ENCODE measurements at regions not wholly inside any gene's neighbourhood (a gene's known extent, or its start where the extent isn't known, plus 50 kb on each side); places are given as distances from the start of the nearest gene placed in this dataset.

DNA sequence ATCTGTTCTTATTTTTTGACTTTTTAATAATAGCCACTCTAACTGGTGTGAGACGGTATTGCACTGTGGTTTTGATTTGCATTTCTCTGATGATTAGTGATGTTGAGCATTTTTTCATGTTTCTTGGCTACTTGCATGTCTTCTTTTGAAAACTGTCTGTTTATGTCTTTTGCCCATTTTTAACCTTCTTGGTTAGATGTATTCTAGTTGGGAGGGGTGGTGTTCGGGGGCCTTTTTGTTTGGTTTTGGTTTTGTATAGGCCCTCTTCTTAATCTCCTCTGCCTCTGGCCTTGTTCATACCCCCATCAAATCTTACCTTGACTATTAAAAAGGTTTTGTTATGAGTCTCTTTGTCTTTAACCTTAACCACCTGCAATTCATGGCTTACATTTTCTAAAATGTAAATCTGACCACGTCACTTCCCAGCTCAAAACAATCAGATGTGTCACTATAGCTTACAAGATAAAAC, 107.8 kb upstream of the NR4A3 start:
- no peak for DNase-seq (ENCODE audit: low read depth)

DNA sequence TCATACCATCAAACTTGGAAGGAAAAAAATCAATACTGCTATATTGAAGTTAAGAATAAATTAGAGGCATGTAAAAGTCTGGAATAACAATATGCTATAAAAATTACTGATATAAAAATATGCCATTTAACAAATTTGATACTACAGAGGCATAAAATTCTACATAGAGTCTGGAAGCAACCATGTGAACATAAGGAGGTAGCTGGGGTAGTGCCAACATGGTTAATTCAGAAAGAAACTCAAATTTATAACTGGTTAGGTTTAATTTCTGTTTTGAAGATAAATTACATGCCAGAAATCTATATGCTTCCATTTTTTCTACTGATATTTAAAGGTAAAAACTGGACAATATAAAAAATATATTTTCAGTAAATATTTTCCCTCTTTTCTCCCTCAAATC, 103.1 kb upstream of the NR4A3 start:
- no peak for DNase-seq (ENCODE audit: low read depth)

DNA sequence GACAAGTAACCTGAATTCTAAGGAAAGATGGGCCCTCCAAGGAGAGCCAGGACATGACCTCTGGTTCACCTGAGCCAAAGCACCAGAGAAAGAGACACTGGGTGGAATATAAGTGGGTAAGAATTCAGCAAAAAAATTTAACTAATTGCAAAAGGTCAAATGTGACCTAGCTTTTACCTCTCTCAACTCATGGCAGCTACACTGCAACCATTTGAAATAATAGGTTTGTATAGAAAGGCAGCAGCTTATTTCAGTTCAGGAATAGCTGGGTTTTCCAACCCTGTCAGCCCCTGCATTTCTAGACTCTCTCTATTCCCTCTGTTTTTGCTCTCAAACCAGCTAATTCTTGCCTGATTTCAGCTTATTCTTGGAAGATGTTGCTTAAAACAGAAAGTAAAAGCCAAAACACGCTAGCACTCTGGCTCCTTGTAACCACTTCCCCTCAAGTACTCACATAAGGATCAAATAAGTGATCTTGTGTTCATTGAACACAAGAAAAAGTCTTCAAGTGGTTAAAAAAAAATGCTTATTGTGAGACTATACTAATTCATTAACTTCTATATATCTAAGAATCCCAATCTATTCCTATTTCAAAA, 101.1 kb upstream of the NR4A3 start:
- DNase-seq (ENCODE audit: low read depth), result no peak

DNA sequence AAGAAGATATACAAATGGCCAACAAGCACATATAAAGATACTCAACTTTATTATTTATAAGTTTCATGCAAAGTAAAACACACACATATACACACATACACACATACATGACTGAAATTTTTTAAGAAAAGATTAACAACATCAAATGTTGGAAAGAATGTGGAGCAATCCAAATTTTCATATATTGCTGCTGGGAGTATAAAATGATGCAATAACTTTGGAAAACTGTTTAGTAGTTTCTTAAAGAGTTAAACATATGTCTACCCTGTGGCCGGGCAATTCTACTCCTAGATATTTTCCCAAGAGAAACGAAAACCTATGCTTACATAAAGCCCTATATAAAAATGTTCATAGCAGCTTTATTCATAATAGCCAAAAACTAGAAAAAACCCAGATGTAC, 99.8 kb upstream of the NR4A3 start:
- DNase-seq (ENCODE audit: low read depth), result no peak

DNA sequence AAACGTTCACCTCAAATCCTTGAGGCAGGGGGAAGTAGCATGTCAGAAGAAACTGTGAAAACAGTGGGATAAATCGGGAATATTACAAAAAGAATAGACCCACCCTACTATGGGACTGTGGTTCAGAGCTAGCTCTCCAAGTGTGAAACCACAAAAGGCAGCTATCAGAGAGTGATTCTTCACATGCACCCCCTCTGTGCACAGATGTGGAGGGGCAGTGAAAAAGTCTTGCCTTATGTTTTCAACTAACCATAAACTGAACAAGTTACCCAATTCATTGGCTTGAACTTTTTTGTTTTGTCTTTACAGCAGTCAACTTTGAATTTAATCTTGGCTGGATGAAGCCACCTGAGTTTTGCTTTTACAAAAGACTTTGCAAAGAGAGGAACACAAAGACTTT, 98.8 kb upstream of the NR4A3 start:
- no peak for DNase-seq (ENCODE audit: low read depth)

DNA sequence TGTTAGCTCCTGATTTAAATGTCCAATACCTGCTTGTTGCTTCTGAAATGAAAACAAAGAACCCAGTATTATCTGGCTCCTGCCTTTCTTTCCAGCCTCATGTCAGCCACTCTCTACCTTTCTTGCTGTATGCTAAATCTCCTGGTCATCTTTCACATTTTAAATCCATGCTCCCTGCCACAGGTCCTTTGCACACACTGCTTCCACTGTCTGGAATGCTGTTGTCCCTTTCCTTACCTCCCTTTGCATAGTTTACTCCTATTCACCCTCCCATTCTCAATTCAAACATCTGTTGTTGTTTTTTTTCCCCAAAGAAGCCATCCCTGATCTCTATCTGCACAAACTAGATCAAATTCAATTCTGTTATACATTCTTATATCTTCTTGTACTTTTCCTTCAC, 97.0 kb upstream of the NR4A3 start:
- DNase-seq (ENCODE audit: low read depth), result no peak

DNA sequence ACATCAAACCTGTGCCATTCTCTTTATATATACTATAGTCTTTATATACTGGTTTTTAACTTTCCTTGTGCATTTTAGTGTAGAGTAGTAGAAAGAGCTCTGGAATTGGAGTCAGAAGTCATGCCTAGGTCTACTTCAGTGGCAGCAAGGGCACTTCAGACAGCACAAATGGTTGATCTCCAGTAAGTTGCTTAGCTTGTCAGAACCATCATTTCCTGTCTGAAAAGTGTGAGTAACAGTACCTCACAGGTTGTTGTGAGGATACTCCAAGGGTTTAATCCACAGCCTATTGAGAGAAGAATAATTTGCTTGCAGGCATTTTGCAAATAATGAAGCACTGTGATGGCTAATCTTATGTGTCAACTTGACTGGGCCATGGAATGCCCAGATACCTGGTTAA, 95.8 kb upstream of the NR4A3 start:
- no peak for DNase-seq (ENCODE audit: low read depth)

DNA sequence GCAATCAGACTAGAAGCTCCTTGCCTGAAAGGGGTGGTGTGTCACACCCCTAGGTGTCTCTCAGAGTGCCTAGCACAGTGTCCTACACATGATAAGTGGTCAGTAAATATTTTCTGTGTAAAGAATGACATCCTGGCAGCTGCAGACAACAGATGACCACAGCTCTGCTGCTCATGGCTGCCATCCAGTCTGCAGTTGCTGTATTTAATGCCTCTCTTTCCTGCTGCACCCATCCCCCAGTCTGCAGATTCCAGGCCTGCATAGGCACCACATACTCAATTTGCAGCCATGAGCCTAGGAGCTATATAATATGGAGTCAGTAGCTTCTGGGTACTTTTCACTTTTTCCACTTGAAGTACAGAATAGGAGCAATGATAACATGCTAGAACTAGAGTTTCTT, 94.9 kb upstream of the NR4A3 start:
- no peak for DNase-seq (ENCODE audit: low read depth)

DNA sequence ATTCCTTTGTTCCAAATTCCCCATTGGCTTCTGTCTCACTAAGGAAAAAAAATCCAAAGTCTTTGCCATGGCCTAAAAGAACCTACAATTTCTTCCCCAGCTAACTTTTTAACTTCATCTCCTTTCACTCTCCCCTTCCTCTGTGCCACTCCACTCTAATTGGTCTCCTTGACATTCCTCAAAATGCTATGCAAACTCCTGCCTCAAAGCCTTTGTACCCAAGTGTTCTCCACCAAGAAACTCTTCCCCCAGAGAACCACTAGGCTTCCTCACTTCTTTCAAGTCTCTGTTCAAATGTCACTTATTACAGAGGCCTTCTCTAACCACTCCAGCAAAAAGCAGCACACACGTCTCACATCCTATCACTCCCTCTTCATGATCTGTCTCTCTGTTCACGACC, 91.6 kb upstream of the NR4A3 start:
- DNase-seq (ENCODE audit: low read depth), result no peak

DNA sequence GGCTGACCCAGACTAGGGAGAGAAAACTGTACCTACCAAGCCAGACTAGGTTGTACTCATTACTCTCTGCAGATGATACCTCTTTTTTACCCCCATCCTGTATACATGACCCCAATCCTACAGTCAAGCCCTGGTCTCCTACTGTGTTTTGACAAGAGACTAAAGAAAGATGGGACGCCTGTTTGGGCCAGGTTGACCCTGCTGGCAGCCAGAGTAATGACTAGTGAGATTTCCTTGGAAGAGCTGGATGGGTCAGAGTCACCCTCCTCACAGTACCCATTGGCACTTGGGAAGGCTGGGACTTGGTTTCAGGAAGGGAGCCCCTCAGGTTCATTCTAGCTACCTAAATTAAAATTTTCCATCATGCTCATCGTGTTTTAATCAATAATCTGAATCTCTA, 89.7 kb upstream of the NR4A3 start:
- DNase-seq (ENCODE audit: low read depth), result no peak

DNA sequence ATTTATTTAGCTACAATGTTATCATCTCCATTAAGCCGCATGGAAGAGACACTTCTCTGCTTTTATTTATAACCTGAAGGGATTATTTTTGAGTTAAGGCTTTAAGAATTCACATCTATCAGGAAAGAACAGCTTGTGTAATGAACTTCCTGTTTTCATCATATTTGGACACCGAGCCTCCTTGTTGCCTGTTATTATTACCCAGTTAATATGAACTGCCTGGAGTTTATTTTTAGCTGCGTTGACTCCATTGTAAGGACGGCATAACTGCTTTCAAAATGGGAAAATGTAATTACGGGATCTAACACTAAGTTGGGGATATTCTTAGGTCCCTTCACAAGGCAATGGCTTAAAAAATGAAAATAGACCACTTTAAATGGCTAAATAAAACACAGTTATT, 89.0 kb upstream of the NR4A3 start:
- no peak for DNase-seq (ENCODE audit: low read depth)

DNA sequence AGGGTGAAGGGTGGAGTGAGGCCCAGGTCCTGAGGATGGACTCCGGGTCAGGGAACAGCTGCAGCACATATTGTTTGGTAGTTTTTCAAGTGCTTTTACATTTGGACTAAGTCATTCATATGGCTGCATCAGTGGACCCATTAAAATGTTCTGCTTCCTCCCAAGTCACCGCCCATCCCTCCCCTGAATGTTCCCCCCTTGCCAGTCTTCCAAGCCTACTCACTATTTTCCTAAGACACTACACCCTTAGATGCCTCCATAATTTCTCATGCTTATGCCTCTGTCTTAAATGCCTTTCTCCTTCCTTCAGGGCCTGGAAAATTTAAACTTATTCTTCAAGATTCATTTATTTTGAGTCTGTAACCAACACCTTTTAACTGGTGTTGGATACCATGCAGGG, 86.6 kb upstream of the NR4A3 start:
- no peak for DNase-seq (ENCODE audit: low read depth)

DNA sequence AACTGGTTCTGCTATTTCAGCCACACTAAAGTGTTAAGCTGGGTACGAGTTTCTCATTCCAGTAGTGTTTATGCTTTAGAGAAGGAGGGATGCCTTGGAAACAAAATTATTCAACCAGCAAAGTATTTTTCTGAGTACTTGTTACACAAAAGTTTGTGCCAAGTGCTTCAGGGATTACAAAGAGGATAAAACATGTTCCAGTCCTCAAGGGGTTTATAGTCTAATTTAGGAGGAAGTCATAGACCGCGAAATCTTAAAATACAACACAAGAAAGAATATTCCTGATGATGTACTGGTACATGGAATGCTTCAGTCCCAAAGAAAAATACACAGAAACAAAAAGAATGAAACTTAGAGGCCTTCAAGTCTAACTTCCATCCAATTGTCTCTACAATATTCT, 85.4 kb upstream of the NR4A3 start:
- no peak for DNase-seq (ENCODE audit: low read depth)

DNA sequence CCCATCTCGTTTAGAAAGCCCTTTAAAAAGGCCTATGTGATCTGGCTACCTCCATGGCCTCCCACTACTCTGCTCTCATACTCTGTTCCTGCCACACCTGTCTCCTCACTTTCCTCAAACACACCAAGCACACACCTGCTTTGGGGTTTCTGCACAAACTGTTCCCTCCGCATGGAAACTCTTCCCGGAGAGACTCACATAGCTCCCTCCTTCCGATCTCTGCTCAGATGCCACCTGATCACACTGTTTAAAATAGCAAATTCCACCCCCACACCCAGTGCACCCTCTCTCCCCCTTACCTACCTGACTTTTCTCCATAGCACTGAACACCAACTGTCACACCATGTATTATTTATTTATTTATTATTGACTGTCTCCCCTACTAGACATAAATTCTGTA, 84.0 kb upstream of the NR4A3 start:
- no peak for DNase-seq (ENCODE audit: low read depth)

DNA sequence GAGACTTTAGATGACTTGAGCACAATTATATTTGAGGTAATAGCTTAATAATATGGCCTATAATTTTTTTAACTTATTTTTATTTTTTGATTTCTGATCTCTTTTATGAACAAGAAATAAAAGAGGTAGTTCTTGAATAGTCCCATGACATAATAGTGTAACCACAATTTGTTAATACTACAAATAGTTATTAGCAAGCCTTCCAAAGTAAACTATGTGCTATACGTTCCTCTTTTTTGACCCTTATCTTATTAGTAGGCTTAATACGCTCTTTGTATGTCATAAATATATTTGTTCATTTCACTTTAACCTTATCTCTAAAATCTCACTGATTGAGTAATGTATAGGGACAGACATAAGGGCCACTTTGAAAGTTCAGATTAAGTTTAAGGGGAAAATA, 78.7 kb upstream of the NR4A3 start:
- DNase-seq (ENCODE audit: low read depth), result no peak

DNA sequence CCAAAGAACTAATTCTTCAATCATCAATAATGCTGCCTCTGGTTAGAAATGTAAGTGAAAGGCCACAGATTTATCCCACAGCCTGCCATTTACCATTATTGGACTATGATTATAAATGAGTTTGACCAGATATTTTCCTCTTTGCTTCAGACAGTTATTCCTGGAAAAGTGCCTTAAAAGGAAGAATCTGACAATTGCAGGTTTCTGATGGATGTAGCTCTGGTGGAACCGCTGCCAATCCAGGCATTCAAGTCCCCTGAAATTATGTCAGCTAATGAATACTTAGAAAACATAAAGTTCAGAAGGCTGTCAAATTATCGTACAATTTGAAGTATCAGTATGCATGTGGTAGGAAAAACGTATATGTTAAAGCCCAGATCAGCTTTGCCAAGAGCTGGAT, 78.2 kb upstream of the NR4A3 start:
- DNase-seq (ENCODE audit: low read depth), result no peak

DNA sequence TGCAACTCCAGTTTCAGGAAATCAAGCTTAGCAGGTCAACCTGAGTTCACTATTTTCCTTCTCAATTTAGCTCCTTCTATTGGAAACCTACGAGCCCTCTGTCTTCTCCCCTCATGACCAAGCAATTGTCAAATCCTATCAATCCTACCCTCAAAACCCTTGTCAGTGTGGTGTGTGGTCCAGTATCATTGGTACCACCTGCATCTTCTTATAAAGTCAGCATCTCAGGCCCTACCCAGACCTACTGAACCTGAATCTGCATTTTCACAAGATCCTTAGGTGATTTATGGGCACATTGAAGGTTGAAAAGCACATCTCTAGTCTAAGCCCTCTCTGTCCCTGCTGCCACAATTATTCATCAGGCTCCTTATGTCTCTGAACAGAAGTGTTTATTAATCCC, 77.6 kb upstream of the NR4A3 start:
- no peak for DNase-seq (ENCODE audit: low read depth)

DNA sequence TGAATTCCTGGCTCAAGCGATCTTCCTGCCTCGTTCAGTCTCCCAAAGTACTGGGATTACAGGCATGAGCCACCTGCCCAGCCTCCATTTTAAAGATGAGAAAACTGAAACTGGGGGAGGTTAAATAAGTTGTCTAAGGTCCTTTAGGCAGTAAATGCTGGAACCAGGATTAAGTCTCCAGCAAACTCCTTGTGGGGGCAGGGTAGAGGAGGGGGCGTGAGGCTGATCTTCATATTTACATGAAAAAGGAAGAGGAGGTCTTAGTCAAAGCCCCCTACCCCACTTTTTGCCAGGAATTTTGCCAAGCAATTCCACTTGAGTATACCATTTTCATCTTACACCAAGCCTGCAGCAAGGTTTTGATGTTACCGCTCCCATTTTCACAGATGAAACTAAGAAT, 76.6 kb upstream of the NR4A3 start:
- DNase-seq (ENCODE audit: low read depth), result no peak

DNA sequence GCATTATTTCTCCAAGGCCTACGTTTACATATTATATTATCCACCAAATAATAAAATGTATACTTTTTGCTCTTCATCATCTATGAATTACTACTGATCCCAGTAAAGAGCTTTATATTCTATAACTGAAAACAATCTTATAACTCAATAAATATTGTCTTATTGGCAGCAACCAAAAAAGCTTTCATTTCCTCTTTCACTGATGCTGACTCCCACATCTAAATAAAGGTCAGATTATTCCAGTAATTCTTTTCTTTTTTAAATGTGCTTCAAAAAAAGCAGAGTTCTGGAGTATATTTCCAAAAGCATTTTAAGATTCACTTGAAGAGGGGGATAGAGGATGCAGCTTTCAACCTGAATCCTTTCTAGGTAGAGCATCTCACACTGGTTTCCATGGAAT, 75.3 kb upstream of the NR4A3 start:
- no peak for DNase-seq (ENCODE audit: low read depth)

DNA sequence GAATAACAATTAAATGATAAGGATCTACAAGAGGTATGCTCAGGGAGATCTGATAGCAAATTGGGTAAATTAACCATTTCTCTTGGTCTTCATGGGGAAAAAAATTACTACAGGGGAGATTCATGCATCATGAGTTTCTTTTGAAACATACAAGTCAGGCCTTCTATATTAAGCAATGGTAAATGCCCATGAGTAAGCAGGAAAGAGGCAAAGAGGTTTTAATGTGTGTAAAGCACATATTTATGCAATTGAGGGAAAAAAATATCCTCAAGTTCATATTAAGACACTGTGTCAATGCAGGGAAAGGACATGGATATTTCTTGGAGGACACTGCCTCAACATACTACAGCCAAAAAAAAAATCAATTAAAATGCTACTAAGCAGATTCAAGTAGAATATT, 73.4 kb upstream of the NR4A3 start:
- DNase-seq (ENCODE audit: low read depth), result no peak

DNA sequence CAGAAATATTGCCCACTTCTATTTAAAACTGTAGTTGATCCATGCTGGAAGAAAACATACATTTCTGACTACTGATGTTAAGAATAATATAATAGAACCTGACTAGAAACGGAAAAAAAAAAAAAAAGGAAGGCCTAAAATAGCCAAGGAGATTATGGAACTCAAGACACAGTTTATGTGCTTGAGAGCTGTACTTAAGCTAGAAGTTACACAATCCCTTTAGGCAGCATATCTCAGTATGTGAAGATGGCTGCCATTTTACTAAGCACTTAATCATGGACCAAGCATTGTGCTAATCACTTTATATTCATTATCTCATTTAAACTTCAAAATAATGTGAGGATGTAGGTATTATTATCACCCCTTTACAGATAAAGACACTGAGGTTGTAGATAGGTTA, 73.0 kb upstream of the NR4A3 start:
- no peak for DNase-seq (ENCODE audit: low read depth)

DNA sequence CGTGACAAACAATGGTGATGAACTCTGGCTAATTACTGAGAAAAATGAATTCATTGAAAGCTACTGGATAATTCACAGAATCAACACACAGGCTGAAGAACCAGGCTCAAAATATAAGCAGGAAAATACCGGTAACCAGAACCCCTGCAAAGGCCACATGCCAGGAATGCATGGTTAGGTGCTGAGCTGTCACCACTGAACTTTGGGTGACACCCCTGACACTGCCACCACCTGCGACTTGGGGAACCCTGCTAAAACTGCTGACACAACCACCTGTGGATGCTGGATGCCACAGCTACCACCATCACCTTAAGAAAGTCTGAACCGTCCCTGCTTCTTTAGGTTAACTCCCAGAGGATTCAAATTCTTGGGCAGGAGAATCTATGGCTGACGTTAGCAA, 72.0 kb upstream of the NR4A3 start:
- no peak for DNase-seq (ENCODE audit: low read depth)

DNA sequence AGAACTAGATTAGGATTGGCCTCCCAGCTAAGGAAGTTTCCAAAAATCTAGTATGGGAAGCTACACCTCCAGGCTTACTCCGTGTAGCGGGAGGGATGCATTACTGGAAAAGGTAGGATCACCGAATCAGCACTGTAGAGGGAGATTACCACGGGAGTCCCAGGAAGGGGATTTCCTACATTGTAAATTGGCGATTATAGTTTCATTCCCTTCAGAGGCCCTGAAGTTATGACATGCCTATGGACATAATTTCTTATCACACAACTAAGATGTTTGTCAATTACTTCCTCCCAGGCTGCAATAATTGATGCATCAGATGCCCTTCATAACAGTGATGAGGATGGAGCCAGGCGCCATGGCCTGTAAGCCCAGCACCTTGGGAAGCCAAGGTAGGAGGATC, 71.2 kb upstream of the NR4A3 start:
- DNase-seq (ENCODE audit: low read depth), result no peak

DNA sequence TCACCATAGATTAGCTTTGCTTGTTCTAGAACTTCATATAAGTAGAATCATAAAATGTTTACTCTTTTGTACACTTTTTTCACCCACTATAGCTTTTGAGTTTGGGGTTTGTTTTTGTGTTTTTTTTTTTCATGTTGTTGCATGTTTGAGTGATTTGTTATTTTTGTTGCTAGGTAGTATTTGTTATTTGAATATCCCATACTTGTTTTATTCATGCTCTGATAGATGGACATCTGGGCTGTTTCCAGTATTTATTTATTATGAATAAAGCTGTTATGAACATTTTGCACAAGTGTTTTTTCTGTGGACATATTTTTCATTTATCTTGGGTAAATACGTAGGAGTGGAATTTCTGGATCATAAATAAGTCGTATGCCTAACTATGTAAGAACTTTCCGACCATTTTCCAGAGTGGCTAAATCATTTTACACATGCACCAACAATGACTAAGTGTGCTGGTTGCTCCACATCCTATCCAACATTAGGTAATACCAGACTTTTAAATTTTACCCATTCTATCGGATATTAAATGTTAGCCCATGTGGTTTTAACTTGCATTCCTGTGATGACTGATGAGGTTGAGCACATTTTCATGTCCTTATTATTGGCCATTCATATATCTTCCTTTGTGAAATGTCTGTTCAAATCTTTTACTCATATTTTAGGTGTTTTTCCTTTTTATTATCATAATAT, 69.1 kb upstream of the NR4A3 start:
- peak; percentile 91 for DNase-seq (ENCODE audit: low read depth)

Data from HS-5 (cell line).